ENCODE measurements at regions not wholly inside any gene's neighbourhood (a gene's known extent, or its start where the extent isn't known, plus 50 kb on each side); places are given as distances from the start of the nearest gene placed in this dataset.

DNA sequence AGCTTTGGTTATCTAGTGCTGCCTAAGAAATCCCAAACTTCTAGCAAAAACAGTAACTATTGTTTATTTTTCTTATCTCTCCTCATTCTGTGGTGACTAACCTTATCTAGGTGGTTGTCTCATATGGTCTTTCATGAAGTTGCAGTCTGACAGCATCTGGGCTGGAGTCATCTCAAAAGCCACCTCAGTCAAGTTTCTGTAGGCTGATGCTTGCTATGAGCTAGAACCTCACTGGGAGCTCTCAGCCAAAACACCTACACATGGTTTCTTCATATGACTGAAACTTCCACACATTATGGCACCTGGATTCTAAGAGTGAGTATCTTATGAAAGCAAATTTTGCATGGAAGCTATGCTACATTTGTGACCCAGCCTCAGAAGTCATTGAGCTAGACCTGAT, 596.4 kb upstream of the VRK2 start:
- Histone ChIP-seq H3K9me3 (no peaks in the 10 kb centered on the region), H3K27ac (no peak overlapping the region), H3K4me3 (no peak overlapping the region)

DNA sequence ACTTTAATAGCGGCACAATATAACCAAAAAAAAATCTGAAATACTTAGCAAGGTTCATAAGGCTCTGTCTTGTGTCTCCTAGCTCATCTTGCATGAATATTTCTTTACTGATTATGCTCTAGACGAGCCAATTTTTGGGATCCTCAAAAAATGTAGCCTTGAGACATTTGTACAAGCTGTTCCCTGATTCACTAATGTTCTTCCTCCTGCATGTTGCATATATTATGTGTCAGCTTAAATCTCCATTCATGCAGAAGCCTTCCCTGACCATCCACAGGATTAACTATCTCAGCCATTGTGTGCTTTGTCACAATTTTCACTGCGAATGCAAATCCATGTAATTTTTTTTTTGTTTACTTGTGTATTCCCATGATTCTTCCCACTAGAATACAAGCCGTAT, 594.0 kb upstream of the VRK2 start:
- Histone ChIP-seq H3K9me3 (no peaks in the 10 kb centered on the region), H3K4me3 (no peak overlapping the region), H3K27me3 (no peaks in the 10 kb centered on the region), H3K36me3 (replicated peaks in 1 of 2; ENCODE audit: insufficient read depth in 1 of 2, low read depth in 2 of 2) (no peaks in the 10 kb centered on the region), H3K27ac (no peak overlapping the region), H3K4me1 (no peaks in the 10 kb centered on the region)
- no peak for TF ChIP-seq POLR2A (IDR thresholded peaks at IDR 0.05)
- TF ChIP-seq CTCF (IDR thresholded peaks at IDR 0.05) = no peak
- intact Hi-C loops (cut with DNase I) = no loop called here
- DNase-seq (no peak), ATAC-seq (no peak)
- WGBS, 2 donors = 51 to 52% methylated on average over 4 of the region's 4 CpGs

More for the DNA sequence above, 596.4 kb upstream of the VRK2 start:
- H3K27me3 ChIP-seq = no peaks in the 10 kb centered on the region
- intact Hi-C loops (cut with DNase I) = no loop called here
- no peaks in the 10 kb centered on the region for H3K36me3 ChIP-seq (replicated peaks in 1 of 2; ENCODE audit: insufficient read depth in 1 of 2, low read depth in 2 of 2)
- DNase-seq (no peak), ATAC-seq (no peak)
- TF ChIP-seq POLR2A (IDR thresholded peaks at IDR 0.05) = no peak
- no peak for TF ChIP-seq CTCF (IDR thresholded peaks at IDR 0.05)
- no peaks in the 10 kb centered on the region for H3K4me1 ChIP-seq

DNA sequence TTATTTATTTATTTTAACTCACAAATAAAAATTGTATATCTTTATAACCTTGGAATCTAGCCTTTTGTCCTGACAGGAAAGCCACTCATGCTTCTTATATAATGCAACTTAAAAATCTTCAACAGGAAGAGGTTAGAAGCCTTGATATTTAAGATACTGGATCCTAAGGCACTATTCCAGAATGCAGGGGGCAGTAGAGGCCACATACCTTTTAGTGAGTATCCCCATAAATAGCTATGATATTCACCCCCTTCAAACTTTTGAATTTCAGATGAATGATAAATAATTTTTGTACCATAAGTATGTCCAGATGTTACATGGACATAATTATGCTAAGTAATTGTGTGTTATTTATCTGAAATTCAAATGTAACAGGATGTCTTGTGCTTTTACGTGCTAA, 592.7 kb upstream of the VRK2 start:
- DNase-seq (no peak), ATAC-seq (no peak)
- no peaks in the 10 kb centered on the region for H3K27me3 ChIP-seq
- no peak overlapping the region for H3K27ac ChIP-seq
- no peak for TF ChIP-seq POLR2A (IDR thresholded peaks at IDR 0.05)
- WGBS, 2 donors = 81 to 93% methylated on average over 1 of the region's 1 CpG
- intact Hi-C loops (cut with DNase I) = no loop called here
- H3K9me3 ChIP-seq = no peaks in the 10 kb centered on the region
- H3K36me3 ChIP-seq (replicated peaks in 1 of 2; ENCODE audit: insufficient read depth in 1 of 2, low read depth in 2 of 2) = no peaks in the 10 kb centered on the region
- H3K4me1 ChIP-seq = no peaks in the 10 kb centered on the region
- no peak overlapping the region for H3K4me3 ChIP-seq

DNA sequence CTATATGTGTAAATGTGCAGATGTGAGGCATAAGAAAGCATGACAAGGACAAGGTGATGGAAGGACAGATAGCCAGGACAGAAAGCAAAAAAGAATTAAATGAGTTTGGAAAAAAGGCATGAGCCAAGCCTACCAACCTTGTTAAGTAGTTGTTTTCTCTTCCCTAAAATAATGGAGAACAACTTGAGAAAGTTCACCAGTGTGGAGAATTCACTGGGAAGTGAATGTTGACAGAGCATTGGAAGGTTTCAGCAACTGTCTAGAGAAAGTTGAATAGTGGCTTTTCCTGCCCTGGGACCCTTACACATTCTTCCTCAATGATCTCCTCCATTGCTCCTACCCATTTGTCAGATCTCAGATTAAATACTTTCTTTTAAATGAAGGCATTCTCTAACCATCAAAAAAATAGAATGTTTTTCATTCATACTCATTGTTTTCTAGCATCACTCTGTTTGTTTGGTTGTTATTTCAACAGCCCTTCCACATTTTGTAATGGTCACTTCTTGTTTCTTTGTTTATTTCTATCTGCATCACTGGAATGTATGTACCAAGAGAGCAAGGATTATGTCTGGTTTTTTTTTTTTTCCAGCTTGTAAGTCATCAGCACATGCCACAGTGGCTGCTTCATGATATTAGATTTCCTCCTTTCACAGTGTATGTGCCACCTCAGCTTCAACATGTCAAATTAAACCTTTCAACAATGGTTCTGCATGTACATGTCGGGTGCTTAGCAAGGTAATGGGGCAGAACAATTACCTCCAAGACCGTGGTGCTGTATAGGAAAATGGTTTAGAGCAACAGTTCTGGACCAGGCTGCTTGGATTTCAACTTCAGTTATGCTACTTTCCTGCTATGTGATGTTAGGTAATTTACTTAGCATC, 586.0 kb upstream of the VRK2 start:
- ATAC-seq = no peak
- TF ChIP-seq POLR2A (IDR thresholded peaks at IDR 0.05) = no peak
- Histone ChIP-seq H3K27ac (no peak overlapping the region), H3K4me1 (no peaks in the 10 kb centered on the region), H3K36me3 (replicated peaks in 1 of 2; ENCODE audit: insufficient read depth in 1 of 2, low read depth in 2 of 2) (no peaks in the 10 kb centered on the region), H3K27me3 (no peaks in the 10 kb centered on the region), H3K9me3 (no peaks in the 10 kb centered on the region), H3K4me3 (no peak overlapping the region)
- intact Hi-C loops (cut with DNase I) = no loop called here
- 56 to 75% methylated on average over 2 of the region's 2 CpGs for WGBS, 2 donors
- DNase-seq = no peak

DNA sequence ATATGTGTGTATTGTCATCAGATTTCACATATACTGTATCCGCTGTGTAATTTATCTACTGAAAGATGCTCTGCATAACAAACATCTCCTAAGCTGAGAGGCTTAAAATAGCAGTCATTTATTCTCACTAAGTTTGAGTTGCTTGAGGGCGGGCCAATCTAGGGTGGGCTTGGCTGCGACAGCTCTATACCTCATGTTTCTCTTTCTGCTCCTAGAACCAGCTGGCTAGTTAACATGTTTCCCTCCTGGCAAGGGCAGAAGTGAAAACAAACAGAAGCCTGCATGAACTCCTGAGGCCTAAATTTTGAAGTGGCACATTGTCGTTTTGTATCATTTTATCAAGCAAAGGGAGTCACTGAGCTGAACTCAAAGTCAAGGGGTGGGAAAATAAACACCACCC, 585.0 kb upstream of the VRK2 start:
- Histone ChIP-seq H3K4me3 (no peak overlapping the region), H3K36me3 (replicated peaks in 1 of 2; ENCODE audit: insufficient read depth in 1 of 2, low read depth in 2 of 2) (no peaks in the 10 kb centered on the region), H3K9me3 (no peaks in the 10 kb centered on the region), H3K27me3 (no peaks in the 10 kb centered on the region), H3K4me1 (no peaks in the 10 kb centered on the region), H3K27ac (no peak overlapping the region)
- DNase-seq = no peak
- no peak for ATAC-seq
- intact Hi-C loops (cut with DNase I) = no loop called here
- 75 to 77% methylated on average over 4 of the region's 4 CpGs for WGBS, 2 donors
- no peak for TF ChIP-seq CTCF (IDR thresholded peaks at IDR 0.05)

- ATAC-seq (no peak), DNase-seq (no peak)
- H3K4me1 ChIP-seq = no peaks in the 10 kb centered on the region
- no peaks in the 10 kb centered on the region for H3K36me3 ChIP-seq (replicated peaks in 1 of 2; ENCODE audit: insufficient read depth in 1 of 2, low read depth in 2 of 2)
- no peak overlapping the region for H3K4me3 ChIP-seq
- 88 to 94% methylated on average over 6 of the region's 6 CpGs for WGBS, 2 donors
- no peaks in the 10 kb centered on the region for H3K27me3 ChIP-seq
- TF ChIP-seq CTCF (IDR thresholded peaks at IDR 0.05) (no peak), POLR2A (IDR thresholded peaks at IDR 0.05) (no peak)
- intact Hi-C loops (cut with DNase I) = no loop called here
- H3K27ac ChIP-seq = no peak overlapping the region
- no peaks in the 10 kb centered on the region for H3K9me3 ChIP-seq
These were observed 581.5 kb upstream of the VRK2 start for GRCh38 chr2:57465067-57465466.
